Muscle layer of duodenum (tissue), 2 donors: ENCODE measurements at regions not wholly inside any gene's neighbourhood (a gene's known extent, or its start where the extent isn't known, plus 50 kb on each side); places are given as distances from the start of the nearest gene placed in this dataset.

ENCODE experiments used
- H3K27ac ChIP-seq: one replicate; pipeline ENCODE4 v1.7.0; 2013; ENCODE audit warnings: mild to moderate bottlenecking, low read length
- H3K27me3 ChIP-seq: one replicate; pipeline ENCODE4 v1.7.0; 2013; ENCODE audit warnings: low read depth, mild to moderate bottlenecking, control low read depth, low read length
- H3K36me3 ChIP-seq, 2 donors: one replicate each; pipeline ENCODE4 v1.7.0; 2013; ENCODE audit warnings: low read length in 2 of 2, control low read depth in 1 of 2, mild to moderate bottlenecking in 1 of 2; ENCODE audit not compliant: insufficient read depth in 2 of 2, control insufficient read depth in 1 of 2
- H3K4me1 ChIP-seq, 2 donors: one replicate each; pipeline ENCODE4 v1.7.0; 2013; ENCODE audit warnings: low read length in 2 of 2, mild to moderate bottlenecking in 2 of 2, control low read depth in 1 of 2, moderate library complexity in 1 of 2; ENCODE audit not compliant: insufficient read depth in 2 of 2, control insufficient read depth in 1 of 2
- H3K4me3 ChIP-seq, 2 donors: one replicate each; pipeline ENCODE4 v1.7.0; 2013; ENCODE audit warnings: low read length in 2 of 2, low read depth in 1 of 2, mild to moderate bottlenecking in 1 of 2
- H3K9me3 ChIP-seq, 2 donors: one replicate each; pipeline ENCODE4 v1.7.0; 2013; ENCODE audit warnings: low read length in 2 of 2, control low read depth in 1 of 2, mild to moderate bottlenecking in 1 of 2; ENCODE audit not compliant: control insufficient read depth in 1 of 2
- donor health status: healthy.

- H3K27ac ChIP-seq: no peak overlapping the region
- no peak overlapping the region for H3K4me3 ChIP-seq
- no peaks in the 10 kb centered on the region for H3K9me3 ChIP-seq
- H3K27me3 ChIP-seq: no peaks in the 10 kb centered on the region
- H3K36me3 ChIP-seq: no peaks in the 10 kb centered on the region
- no peaks in the 10 kb centered on the region for H3K4me1 ChIP-seq
Observed at GRCh38 chr13:40334031-40334430, 332.4 kb downstream of the FOXO1 start.

GRCh38 chr13:40334616-40335015 lies 331.8 kb downstream of the FOXO1 start:
- H3K27me3 ChIP-seq: no peaks in the 10 kb centered on the region
- H3K27ac ChIP-seq: no peak overlapping the region
- H3K36me3 ChIP-seq: no peaks in the 10 kb centered on the region
- no peaks in the 10 kb centered on the region for H3K9me3 ChIP-seq
- H3K4me1 ChIP-seq: no peaks in the 10 kb centered on the region
- H3K4me3 ChIP-seq: no peak overlapping the region

GRCh38 chr13:40336228-40337221 lies 329.9 kb downstream of the FOXO1 start:
- H3K4me1 ChIP-seq: no peaks in the 10 kb centered on the region
- no peaks in the 10 kb centered on the region for H3K36me3 ChIP-seq
- no peaks in the 10 kb centered on the region for H3K27me3 ChIP-seq
- H3K27ac ChIP-seq: no peak overlapping the region
- no peaks in the 10 kb centered on the region for H3K9me3 ChIP-seq
- no peak overlapping the region for H3K4me3 ChIP-seq

- Histone ChIP-seq H3K4me3 (no peak overlapping the region), H3K9me3 (no peaks in the 10 kb centered on the region), H3K27me3 (no peaks in the 10 kb centered on the region), H3K4me1 (no peaks in the 10 kb centered on the region), H3K36me3 (no peaks in the 10 kb centered on the region), H3K27ac (no peak overlapping the region)
Observed at GRCh38 chr13:40337651-40338050, 328.8 kb downstream of the FOXO1 start.

GRCh38 chr13:40338217-40338616 lies 328.2 kb downstream of the FOXO1 start:
- no peak overlapping the region for H3K27ac ChIP-seq
- H3K27me3 ChIP-seq: no peaks in the 10 kb centered on the region

GRCh38 chr13:40340368-40341095 lies 325.9 kb downstream of the FOXO1 start:
- Histone ChIP-seq H3K4me1 (peaks cover 0 to 4% of the 10 kb centered on the region in 2 donors), H3K4me3 (no peak overlapping the region), H3K9me3 (no peaks in the 10 kb centered on the region), H3K27me3 (no peaks in the 10 kb centered on the region), H3K36me3 (no peaks in the 10 kb centered on the region), H3K27ac (no peak overlapping the region)

More at GRCh38 chr13:40338217-40338616, 328.2 kb downstream of the FOXO1 start:
- Histone ChIP-seq H3K4me1 (no peaks in the 10 kb centered on the region), H3K9me3 (no peaks in the 10 kb centered on the region), H3K4me3 (no peak overlapping the region), H3K36me3 (no peaks in the 10 kb centered on the region)

- Histone ChIP-seq H3K4me1 (peaks cover 0 to 4% of the 10 kb centered on the region in 2 donors), H3K27ac (no peak overlapping the region), H3K4me3 (no peak overlapping the region)
Observed at GRCh38 chr13:40341096-40341471, 325.4 kb downstream of the FOXO1 start.

GRCh38 chr13:40341501-40341900 lies 324.9 kb downstream of the FOXO1 start:
- no peak overlapping the region for H3K4me3 ChIP-seq
- no peak overlapping the region for H3K27ac ChIP-seq
- H3K4me1 ChIP-seq: peaks cover 0 to 4% of the 10 kb centered on the region in 2 donors
- H3K36me3 ChIP-seq: no peaks in the 10 kb centered on the region
- H3K27me3 ChIP-seq: no peaks in the 10 kb centered on the region
- no peaks in the 10 kb centered on the region for H3K9me3 ChIP-seq

More at GRCh38 chr13:40341096-40341471, 325.4 kb downstream of the FOXO1 start:
- no peaks in the 10 kb centered on the region for H3K9me3 ChIP-seq
- no peaks in the 10 kb centered on the region for H3K36me3 ChIP-seq
- no peaks in the 10 kb centered on the region for H3K27me3 ChIP-seq

- H3K4me1 ChIP-seq: peaks cover 0 to 4% of the 10 kb centered on the region in 2 donors
- no peak overlapping the region for H3K27ac ChIP-seq
- H3K27me3 ChIP-seq: no peaks in the 10 kb centered on the region
- no peak overlapping the region for H3K4me3 ChIP-seq
- no peaks in the 10 kb centered on the region for H3K9me3 ChIP-seq
- no peaks in the 10 kb centered on the region for H3K36me3 ChIP-seq
Observed at GRCh38 chr13:40342461-40342860, 324.0 kb downstream of the FOXO1 start.

- H3K9me3 ChIP-seq: no peaks in the 10 kb centered on the region
- H3K4me3 ChIP-seq: no peak overlapping the region
- peaks cover 0 to 4% of the 10 kb centered on the region in 2 donors for H3K4me1 ChIP-seq
- H3K27ac ChIP-seq: no peak overlapping the region
- no peaks in the 10 kb centered on the region for H3K27me3 ChIP-seq
- H3K36me3 ChIP-seq: no peaks in the 10 kb centered on the region
Observed at GRCh38 chr13:40342901-40343300, 323.5 kb downstream of the FOXO1 start.

- Histone ChIP-seq H3K4me3 (no peak overlapping the region), H3K36me3 (no peaks in the 10 kb centered on the region), H3K9me3 (no peaks in the 10 kb centered on the region), H3K27me3 (no peaks in the 10 kb centered on the region), H3K4me1 (peaks cover 4 to 7% of the 10 kb centered on the region in 2 donors), H3K27ac (no peak overlapping the region)
Observed at GRCh38 chr13:40343550-40344269, 322.7 kb downstream of the FOXO1 start.
